Peyer's patch (tissue), 4 donors: ENCODE measurements at regions not wholly inside any gene's neighbourhood (a gene's known extent, or its start where the extent isn't known, plus 50 kb on each side); places are given as distances from the start of the nearest gene placed in this dataset.
A peak's percentile ranks its signal among the peaks of the same experiment; 100 is the strongest.
"Not testable (repeated sequence)": the region's sequence is repeated elsewhere in the genome, so short reads cannot be mapped to it uniquely, and the experiment has no call there.

ENCODE experiments used
- DNase-seq, 3 donors: peaks; one replicate each; pipeline ENCODE4 v3.0.0-alpha.2; 2017 to 2019
- H3K27ac ChIP-seq, 4 donors: fragments of 200-600 bp; sonication (generic); one replicate each; pipeline ENCODE4 v1.5.1; 2016 to 2019
- H3K27me3 ChIP-seq, 2 donors: fragments of 200-600 bp; sonication (generic); one replicate each; pipeline ENCODE4 v1.5.1; 2019
- H3K36me3 ChIP-seq, 3 donors: fragments of 200-600 bp; sonication (generic); one replicate each; pipeline ENCODE4 v1.5.1; 2016 to 2019
- H3K4me1 ChIP-seq, 4 donors: fragments of 200-600 bp; sonication (generic); one replicate each; pipeline ENCODE4 v1.5.1; 2016 to 2019
- H3K4me3 ChIP-seq, 4 donors: fragments of 200-600 bp; sonication (generic); 1 replicate in 3 of 4; 2 replicates in 1 of 4; pipeline ENCODE4 v1.5.1; 2016 to 2019; ENCODE audit warnings: mild to moderate bottlenecking in 1 of 4
- H3K9me3 ChIP-seq, 4 donors: fragments of 200-600 bp; sonication (generic); one replicate each; pipeline ENCODE4 v1.5.1; 2016 to 2019; ENCODE audit warnings: mild to moderate bottlenecking in 1 of 4
- POLR2A ChIP-seq, 2 donors: fragments of 450-650 bp; IDR thresholded peaks; one replicate each; pipeline ENCODE4 v1.5.1; 2017; ENCODE audit warnings: antibody characterized with exemption in 2 of 2, mild to moderate bottlenecking in 2 of 2, moderate library complexity in 2 of 2
- TF ChIP-seq, protein P1 (sequence below), 6 experiments: fragments of 450-650 bp in 4 of 6; fragments of 200-600 bp in 2 of 6; sonication (generic) in 1 of 6; IDR thresholded peaks; one replicate each; pipeline ENCODE4 v1.5.1; 2017 to 2019; ENCODE audit warnings: antibody characterized with exemption in 6 of 6, mild to moderate bottlenecking in 3 of 6, moderate library complexity in 1 of 6

DNA sequence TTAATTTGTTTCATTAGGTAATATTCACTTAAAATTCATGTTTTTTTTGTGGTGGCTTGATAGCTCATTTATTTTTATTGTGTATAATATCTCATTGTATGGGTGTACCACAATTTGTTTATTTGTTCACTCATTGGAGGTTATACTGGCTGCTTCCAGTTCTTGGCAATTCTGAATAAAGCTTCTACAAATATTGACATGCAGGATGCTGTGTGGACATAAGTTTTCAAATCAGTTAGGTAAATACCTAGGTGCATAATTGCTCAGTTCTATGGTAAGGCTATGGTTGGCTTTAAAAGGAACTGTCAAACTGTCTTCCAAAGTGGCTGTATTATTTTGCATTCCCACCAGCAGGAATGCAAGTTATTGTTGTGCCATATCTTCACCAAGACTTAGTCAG lies 504.5 kb upstream of the GALNTL6 start:
- Histone ChIP-seq H3K27ac (no peak overlapping the region), H3K9me3 (no peaks in the 10 kb centered on the region), H3K4me3 (no peak overlapping the region), H3K27me3 (no peaks in the 10 kb centered on the region), H3K36me3 (no peaks in the 10 kb centered on the region), H3K4me1 (no peaks in the 10 kb centered on the region)
- TF ChIP-seq, protein P1, sequence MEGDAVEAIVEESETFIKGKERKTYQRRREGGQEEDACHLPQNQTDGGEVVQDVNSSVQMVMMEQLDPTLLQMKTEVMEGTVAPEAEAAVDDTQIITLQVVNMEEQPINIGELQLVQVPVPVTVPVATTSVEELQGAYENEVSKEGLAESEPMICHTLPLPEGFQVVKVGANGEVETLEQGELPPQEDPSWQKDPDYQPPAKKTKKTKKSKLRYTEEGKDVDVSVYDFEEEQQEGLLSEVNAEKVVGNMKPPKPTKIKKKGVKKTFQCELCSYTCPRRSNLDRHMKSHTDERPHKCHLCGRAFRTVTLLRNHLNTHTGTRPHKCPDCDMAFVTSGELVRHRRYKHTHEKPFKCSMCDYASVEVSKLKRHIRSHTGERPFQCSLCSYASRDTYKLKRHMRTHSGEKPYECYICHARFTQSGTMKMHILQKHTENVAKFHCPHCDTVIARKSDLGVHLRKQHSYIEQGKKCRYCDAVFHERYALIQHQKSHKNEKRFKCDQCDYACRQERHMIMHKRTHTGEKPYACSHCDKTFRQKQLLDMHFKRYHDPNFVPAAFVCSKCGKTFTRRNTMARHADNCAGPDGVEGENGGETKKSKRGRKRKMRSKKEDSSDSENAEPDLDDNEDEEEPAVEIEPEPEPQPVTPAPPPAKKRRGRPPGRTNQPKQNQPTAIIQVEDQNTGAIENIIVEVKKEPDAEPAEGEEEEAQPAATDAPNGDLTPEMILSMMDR (IDR thresholded peaks at IDR 0.05): no peak
- TF ChIP-seq POLR2A (IDR thresholded peaks at IDR 0.05): no peak
- no peak for DNase-seq

DNA sequence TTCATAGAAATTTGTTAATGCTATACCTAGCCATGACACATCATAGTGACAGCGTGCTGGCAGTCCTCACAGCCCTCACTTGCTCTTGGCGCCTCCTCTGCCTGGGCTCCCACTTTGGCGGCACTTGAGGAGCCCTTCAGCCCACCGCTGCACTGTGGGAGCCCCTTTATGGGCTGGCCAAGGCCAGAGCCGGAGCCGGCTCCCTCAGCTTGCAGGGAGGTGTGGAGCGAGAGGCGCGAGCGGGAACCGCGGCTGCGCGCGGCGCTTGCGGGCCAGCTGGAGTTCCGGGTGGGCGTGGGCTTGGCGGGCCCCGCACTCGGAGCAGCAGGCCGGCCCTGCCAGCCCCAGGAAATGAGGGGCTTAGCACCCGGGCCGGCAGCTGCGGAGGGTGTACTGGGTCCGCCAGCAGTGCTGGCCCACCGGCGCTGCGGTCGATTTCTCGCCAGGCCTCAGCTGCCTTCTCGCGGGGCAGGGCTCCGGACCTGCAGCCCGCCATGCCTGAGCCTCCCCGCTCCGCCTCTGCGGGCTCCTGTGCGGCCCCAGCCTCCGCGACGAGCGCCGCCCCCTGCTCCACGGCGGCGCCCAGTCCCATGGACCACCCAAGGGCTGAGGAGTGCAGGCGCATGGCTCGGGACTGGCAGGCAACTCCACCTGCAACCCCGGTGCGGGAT lies 515.0 kb upstream of the GALNTL6 start:
- H3K27me3 ChIP-seq, H3K36me3 ChIP-seq, H3K4me1 ChIP-seq, H3K27ac ChIP-seq, H3K9me3 ChIP-seq, H3K4me3 ChIP-seq: not testable (repeated sequence)
- peak in 1 of 3 donors; percentile 28 for DNase-seq

DNA sequence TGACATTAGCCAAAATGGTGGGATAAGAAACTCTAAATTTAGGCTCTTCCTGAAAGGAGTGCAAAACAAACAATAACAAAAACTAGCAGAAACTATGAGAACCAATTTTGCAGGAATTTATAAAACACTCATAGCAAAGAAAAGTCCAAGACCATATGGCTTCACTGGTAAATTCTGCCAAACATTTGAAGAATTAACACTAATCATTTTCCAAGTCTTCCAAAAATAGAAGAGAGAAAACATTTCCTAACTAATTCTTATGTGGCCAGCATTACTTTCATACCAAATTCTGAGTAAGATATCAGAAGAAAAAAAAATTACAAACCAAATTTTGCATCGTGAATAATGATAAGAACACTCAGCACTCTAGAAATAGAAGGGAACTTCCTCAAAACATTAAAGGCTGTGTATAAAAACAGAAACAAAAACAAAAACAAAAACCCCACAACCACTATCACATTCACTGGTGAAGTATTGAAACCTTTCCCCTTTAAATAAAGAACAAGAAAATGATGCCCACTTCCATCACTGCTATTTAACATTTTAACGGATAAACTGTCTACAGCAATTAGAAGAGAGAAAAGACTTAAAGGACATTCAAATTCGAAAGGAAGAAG lies 524.3 kb upstream of the GALNTL6 start:
- DNase-seq: no peak
- TF ChIP-seq POLR2A (IDR thresholded peaks at IDR 0.05): no peak
- TF ChIP-seq, protein P1 (IDR thresholded peaks at IDR 0.05): no peak

DNA sequence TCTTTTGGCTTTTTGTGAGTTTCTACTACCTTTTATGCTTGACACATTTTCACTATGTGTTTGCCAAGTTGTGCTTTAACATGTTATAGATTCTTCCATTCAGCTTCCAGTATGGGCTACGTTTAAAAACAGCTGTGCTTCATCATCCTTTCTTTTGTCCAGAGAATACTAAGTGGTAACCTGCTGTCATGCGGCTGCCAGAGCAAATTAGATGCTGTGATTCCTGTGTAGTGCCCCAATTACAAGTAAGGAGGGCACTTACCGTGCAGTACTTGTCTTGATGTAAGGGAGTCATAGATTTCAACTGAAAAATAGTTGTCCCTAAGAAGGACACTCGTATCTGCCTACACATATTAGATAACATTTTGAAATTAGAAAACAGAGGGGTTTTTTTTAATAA lies 531.8 kb upstream of the GALNTL6 start:
- no peaks in the 10 kb centered on the region for H3K4me1 ChIP-seq
- DNase-seq: no peak
- no peak for TF ChIP-seq POLR2A (IDR thresholded peaks at IDR 0.05)
- TF ChIP-seq, protein P1 (IDR thresholded peaks at IDR 0.05): no peak
- no peak overlapping the region for H3K4me3 ChIP-seq
- H3K27ac ChIP-seq: no peak overlapping the region
- H3K27me3 ChIP-seq: no peaks in the 10 kb centered on the region
- H3K36me3 ChIP-seq: no peaks in the 10 kb centered on the region
- no peaks in the 10 kb centered on the region for H3K9me3 ChIP-seq

More for the DNA sequence above, 524.3 kb upstream of the GALNTL6 start:
- H3K27ac ChIP-seq: no peak overlapping the region
- H3K9me3 ChIP-seq: no peaks in the 10 kb centered on the region
- H3K4me1 ChIP-seq: no peaks in the 10 kb centered on the region
- H3K27me3 ChIP-seq: no peaks in the 10 kb centered on the region
- no peak overlapping the region for H3K4me3 ChIP-seq
- no peaks in the 10 kb centered on the region for H3K36me3 ChIP-seq

DNA sequence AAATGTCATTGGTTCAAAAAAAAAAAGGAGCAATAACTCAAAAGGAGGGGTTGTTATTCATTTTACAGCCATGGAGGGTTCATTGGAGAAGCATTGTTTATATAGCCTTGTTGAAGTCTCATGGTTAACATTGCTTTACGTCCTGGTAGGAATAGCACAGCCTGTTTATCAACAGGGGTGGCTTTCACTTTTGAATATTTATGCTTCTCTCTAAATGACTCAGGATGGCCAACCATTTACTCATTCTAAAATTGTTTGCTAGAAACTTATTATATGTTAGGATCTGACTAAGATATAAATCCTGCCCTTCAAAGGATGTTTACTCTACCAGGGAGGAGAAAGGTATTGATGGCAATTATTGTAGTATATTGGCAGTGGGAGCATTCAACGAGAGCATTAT lies 534.1 kb upstream of the GALNTL6 start:
- H3K9me3 ChIP-seq: no peaks in the 10 kb centered on the region
- TF ChIP-seq, protein P1 (IDR thresholded peaks at IDR 0.05): no peak
- TF ChIP-seq POLR2A (IDR thresholded peaks at IDR 0.05): no peak
- no peaks in the 10 kb centered on the region for H3K4me1 ChIP-seq
- H3K4me3 ChIP-seq: no peak overlapping the region
- no peaks in the 10 kb centered on the region for H3K36me3 ChIP-seq
- no peak for DNase-seq
- no peaks in the 10 kb centered on the region for H3K27me3 ChIP-seq
- no peak overlapping the region for H3K27ac ChIP-seq

DNA sequence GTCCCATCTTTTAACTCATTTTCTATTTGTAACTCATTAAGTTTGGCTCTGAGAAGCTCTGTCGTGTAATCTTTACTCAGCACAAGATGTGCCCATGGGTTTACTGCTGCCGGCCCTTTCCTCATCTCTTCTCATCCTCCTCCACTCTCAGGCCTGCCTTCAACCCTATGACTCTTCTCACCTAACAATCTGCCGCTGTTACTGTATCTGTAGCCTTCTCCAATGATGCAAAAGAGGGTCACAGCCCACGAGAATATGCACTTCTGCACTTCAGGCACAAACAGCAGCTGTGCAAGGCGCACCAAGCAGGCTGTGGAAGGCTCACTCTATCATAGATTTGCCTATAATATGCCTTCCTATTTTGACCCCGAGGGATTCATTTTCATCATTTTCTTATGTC lies 546.5 kb upstream of the GALNTL6 start:
- no peaks in the 10 kb centered on the region for H3K36me3 ChIP-seq
- no peaks in the 10 kb centered on the region for H3K27me3 ChIP-seq
- H3K4me1 ChIP-seq: no peaks in the 10 kb centered on the region
- no peak overlapping the region for H3K4me3 ChIP-seq
- no peak for DNase-seq
- no peak for TF ChIP-seq POLR2A (IDR thresholded peaks at IDR 0.05)
- TF ChIP-seq, protein P1 (IDR thresholded peaks at IDR 0.05): no peak
- H3K27ac ChIP-seq: no peak overlapping the region
- H3K9me3 ChIP-seq: no peaks in the 10 kb centered on the region
